ENCODE measurements at regions not wholly inside any gene's neighbourhood (a gene's known extent, or its start where the extent isn't known, plus 50 kb on each side); places are given as distances from the start of the nearest gene placed in this dataset.

GRCh38 chr2:129877795-129878775 is 101.4 kb upstream of the RAB6C start:
- DNase-seq (ENCODE audit: low read depth, low spot score) (peak; percentile 7), FAIRE-seq (no peak)
- H3K4me3 ChIP-seq (ENCODE audit: control insufficient read depth in 2 of 3, extremely low read depth in 1 of 3, insufficient read depth in 2 of 3, low read depth in 1 of 3, low read length in 3 of 3) = peak overlapping the region in 1 of 3 experiments; percentile 11
- no peaks in the 10 kb centered on the region for H3K27me3 ChIP-seq (ENCODE audit: control insufficient read depth, extremely low read depth, insufficient read depth, low read length)
- peaks cover 5% of the 10 kb centered on the region for H3K4me1 ChIP-seq (ENCODE audit: control insufficient read depth, extremely low read depth, insufficient read depth, low read length)
- no peaks in the 10 kb centered on the region for H3K36me3 ChIP-seq (ENCODE audit: control insufficient read depth in 2 of 2, extremely low read depth in 1 of 2, insufficient read depth in 2 of 2, low read length in 2 of 2)
- H3K79me2 ChIP-seq (ENCODE audit: control insufficient read depth, insufficient read depth, low read length) = no peaks in the 10 kb centered on the region
- no peaks in the 10 kb centered on the region for H3K9me1 ChIP-seq (ENCODE audit: control insufficient read depth, extremely low read depth, insufficient read depth, low read length)
- no peak overlapping the region for H3K9ac ChIP-seq (ENCODE audit: control insufficient read depth, extremely low read depth, insufficient read depth, low read length)
- H2AFZ ChIP-seq (ENCODE audit: control insufficient read depth, low read length) = no peak overlapping the region
- H4K20me1 ChIP-seq (ENCODE audit: control insufficient read depth, extremely low read depth, insufficient read depth, low read length) = no peaks in the 10 kb centered on the region
- no peak overlapping the region for H3K27ac ChIP-seq (ENCODE audit: control insufficient read depth, insufficient read depth, low read length)
- H3K9me3 ChIP-seq (ENCODE audit: control insufficient read depth, low read depth, low read length) = no peaks in the 10 kb centered on the region
- dilution Hi-C loops (cut with MboI; ENCODE audit: extremely low pct_ligation_motif_present, low sequenced_read_pairs) = no loop called here
- H3K4me2 ChIP-seq (ENCODE audit: control insufficient read depth, extremely low read depth, insufficient read depth, low read depth, low read length) = peak overlapping the region; percentile 48
- TF ChIP-seq, protein P1, sequence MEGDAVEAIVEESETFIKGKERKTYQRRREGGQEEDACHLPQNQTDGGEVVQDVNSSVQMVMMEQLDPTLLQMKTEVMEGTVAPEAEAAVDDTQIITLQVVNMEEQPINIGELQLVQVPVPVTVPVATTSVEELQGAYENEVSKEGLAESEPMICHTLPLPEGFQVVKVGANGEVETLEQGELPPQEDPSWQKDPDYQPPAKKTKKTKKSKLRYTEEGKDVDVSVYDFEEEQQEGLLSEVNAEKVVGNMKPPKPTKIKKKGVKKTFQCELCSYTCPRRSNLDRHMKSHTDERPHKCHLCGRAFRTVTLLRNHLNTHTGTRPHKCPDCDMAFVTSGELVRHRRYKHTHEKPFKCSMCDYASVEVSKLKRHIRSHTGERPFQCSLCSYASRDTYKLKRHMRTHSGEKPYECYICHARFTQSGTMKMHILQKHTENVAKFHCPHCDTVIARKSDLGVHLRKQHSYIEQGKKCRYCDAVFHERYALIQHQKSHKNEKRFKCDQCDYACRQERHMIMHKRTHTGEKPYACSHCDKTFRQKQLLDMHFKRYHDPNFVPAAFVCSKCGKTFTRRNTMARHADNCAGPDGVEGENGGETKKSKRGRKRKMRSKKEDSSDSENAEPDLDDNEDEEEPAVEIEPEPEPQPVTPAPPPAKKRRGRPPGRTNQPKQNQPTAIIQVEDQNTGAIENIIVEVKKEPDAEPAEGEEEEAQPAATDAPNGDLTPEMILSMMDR (optimal IDR thresholded peaks at IDR 0.05 in 1 of 3, IDR thresholded peaks at IDR 0.05 in 1 of 3, conservative IDR thresholded peaks at IDR 0.05 in 1 of 3; ENCODE audit: extremely low read depth in 1 of 3, insufficient read depth in 2 of 3, low read length in 3 of 3) = no peak
- no peak for TF ChIP-seq EZH2 (IDR thresholded peaks at IDR 0.05; ENCODE audit: low read length)

DNA sequence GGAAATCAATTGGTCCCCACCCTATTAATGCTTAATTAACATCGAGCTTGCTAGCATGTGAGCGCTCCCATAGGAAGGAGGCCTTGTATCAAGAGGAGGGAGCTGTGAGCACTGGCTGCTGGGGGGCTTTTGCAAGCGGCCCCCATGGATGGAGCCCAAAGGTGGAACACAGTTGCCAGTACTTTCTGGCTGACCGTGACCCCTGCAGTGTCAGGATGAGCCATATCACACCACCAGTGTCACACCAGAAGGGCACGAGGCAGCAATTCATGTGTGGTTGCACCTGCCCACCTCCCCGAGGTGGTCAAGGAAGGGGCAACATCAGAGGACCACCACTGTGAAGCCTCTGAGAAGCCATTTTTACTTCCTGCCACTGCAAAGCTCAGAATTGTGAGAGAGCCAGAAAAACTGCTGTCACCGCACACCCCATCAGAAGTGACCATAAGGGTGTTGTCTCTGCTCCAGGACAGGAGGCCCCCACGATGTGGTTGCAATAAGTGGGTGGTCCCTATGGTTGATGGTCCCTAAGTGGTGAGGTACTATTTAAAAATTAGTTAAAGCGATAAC is 99.8 kb upstream of the RAB6C start:
- no peak overlapping the region for H3K27ac ChIP-seq (ENCODE audit: control insufficient read depth, insufficient read depth, low read length)
- TF ChIP-seq, protein P1 (optimal IDR thresholded peaks at IDR 0.05 in 1 of 3, IDR thresholded peaks at IDR 0.05 in 1 of 3, conservative IDR thresholded peaks at IDR 0.05 in 1 of 3; ENCODE audit: extremely low read depth in 1 of 3, insufficient read depth in 2 of 3, low read length in 3 of 3) = no peak
- no peak for TF ChIP-seq EZH2 (IDR thresholded peaks at IDR 0.05; ENCODE audit: low read length)
- peaks cover 5% of the 10 kb centered on the region for H3K4me1 ChIP-seq (ENCODE audit: control insufficient read depth, extremely low read depth, insufficient read depth, low read length)
- no peaks in the 10 kb centered on the region for H3K9me3 ChIP-seq (ENCODE audit: control insufficient read depth, low read depth, low read length)
- H3K36me3 ChIP-seq (ENCODE audit: control insufficient read depth in 2 of 2, extremely low read depth in 1 of 2, insufficient read depth in 2 of 2, low read length in 2 of 2) = no peaks in the 10 kb centered on the region
- no peak for FAIRE-seq
- no peaks in the 10 kb centered on the region for H3K9me1 ChIP-seq (ENCODE audit: control insufficient read depth, extremely low read depth, insufficient read depth, low read length)
- H3K4me2 ChIP-seq (ENCODE audit: control insufficient read depth, extremely low read depth, insufficient read depth, low read depth, low read length) = no peak overlapping the region
- no peak for DNase-seq (ENCODE audit: low read depth, low spot score)
- H3K79me2 ChIP-seq (ENCODE audit: control insufficient read depth, insufficient read depth, low read length) = no peaks in the 10 kb centered on the region
- dilution Hi-C loops (cut with MboI; ENCODE audit: extremely low pct_ligation_motif_present, low sequenced_read_pairs) = no loop called here
- no peaks in the 10 kb centered on the region for H3K27me3 ChIP-seq (ENCODE audit: control insufficient read depth, extremely low read depth, insufficient read depth, low read length)
- no peak overlapping the region for H3K9ac ChIP-seq (ENCODE audit: control insufficient read depth, extremely low read depth, insufficient read depth, low read length)
- H4K20me1 ChIP-seq (ENCODE audit: control insufficient read depth, extremely low read depth, insufficient read depth, low read length) = no peaks in the 10 kb centered on the region
- H3K4me3 ChIP-seq (ENCODE audit: control insufficient read depth in 2 of 3, extremely low read depth in 1 of 3, insufficient read depth in 2 of 3, low read depth in 1 of 3, low read length in 3 of 3) = no peak overlapping the region
- no peak overlapping the region for H2AFZ ChIP-seq (ENCODE audit: control insufficient read depth, low read length)
